HEK293 (cell line): ENCODE measurements at regions not wholly inside any gene's neighbourhood (a gene's known extent, or its start where the extent isn't known, plus 50 kb on each side); places are given as distances from the start of the nearest gene placed in this dataset.
"Not testable (repeated sequence)": the region's sequence is repeated elsewhere in the genome, so short reads cannot be mapped to it uniquely, and the experiment has no call there.

ENCODE experiments used
- CTCF ChIA-PET: fragments of 350-600 bp; formaldehyde crosslinking; extraction: SDS; loops from one replicate; lab custom pipeline; 2021; ENCODE audit warnings: antibody characterized with exemption; lab: Yijun Ruan, JAX
- POLR2A ChIA-PET: fragments of 300-600 bp; formaldehyde crosslinking; extraction: SDS; loops from one replicate; lab custom pipeline; 2020; ENCODE audit warnings: antibody characterized with exemption, inconsistent platforms; lab: Yijun Ruan, JAX
- H3K27ac ChIP-seq: fragments of 200-500 bp; sonication (Bioruptor generic); 2 replicates; pipeline ENCODE4 v1.5.1; 2014; ENCODE audit warnings: low read depth, low read length, control low read depth, inconsistent platforms; ENCODE audit errors: extremely low read depth
- H3K36me3 ChIP-seq, 2 experiments: fragments of 200-500 bp in 1 of 2; sonication (Bioruptor generic) in 1 of 2; 1 replicate in 1 of 2; 2 replicates in 1 of 2; pipeline ENCODE4 v1.5.1; 2014 to 2017; ENCODE audit warnings: inconsistent platforms in 2 of 2, low read length in 2 of 2; ENCODE audit not compliant: control insufficient read depth in 2 of 2, insufficient read depth in 1 of 2
- H3K4me1 ChIP-seq: fragments of 200-500 bp; sonication (Bioruptor generic); 2 replicates; pipeline ENCODE4 v1.5.1; 2014; ENCODE audit warnings: mild to moderate bottlenecking, low read length, inconsistent platforms; ENCODE audit not compliant: control insufficient read depth, insufficient read depth
- H3K4me3 ChIP-seq: 2 replicates; pipeline ENCODE4 v1.5.1; 2011; ENCODE audit warnings: low read depth, mild to moderate bottlenecking, control low read depth, low read length, moderate library complexity
- H3K9me3 ChIP-seq: fragments of 200-500 bp; sonication (Bioruptor generic); 2 replicates; pipeline ENCODE4 v1.5.1; 2014; ENCODE audit warnings: low read depth, low read length, inconsistent platforms; ENCODE audit not compliant: control insufficient read depth, insufficient read depth
- ATF2 ChIP-seq: fragments of 450-650 bp; formaldehyde crosslinking; IDR thresholded peaks from 2 replicates; pipeline ENCODE4 v1.5.1; 2016; ENCODE audit warnings: missing biosample characterization, missing genetic modification characterization, low read depth
- GFI1B ChIP-seq: fragments of 450-650 bp; formaldehyde crosslinking; IDR thresholded peaks from 2 replicates; pipeline ENCODE4 v1.5.1; 2016; ENCODE audit warnings: missing biosample characterization, missing genetic modification characterization
- GLI4 ChIP-seq: fragments of 450-650 bp; formaldehyde crosslinking; IDR thresholded peaks from 2 replicates; pipeline ENCODE4 v1.5.1; 2016; ENCODE audit warnings: missing biosample characterization, missing genetic modification characterization
- KLF10 ChIP-seq: fragments of 450-650 bp; IDR thresholded peaks from 2 replicates; pipeline ENCODE4 v1.5.1; 2018; ENCODE audit warnings: missing biosample characterization, mild to moderate bottlenecking, missing genetic modification characterization
- KLF17 ChIP-seq: fragments of 450-650 bp; formaldehyde crosslinking; IDR thresholded peaks from 2 replicates; pipeline ENCODE4 v1.5.1; 2016; ENCODE audit warnings: missing biosample characterization, missing genetic modification characterization
- MYNN ChIP-seq: fragments of 450-650 bp; formaldehyde crosslinking; IDR thresholded peaks from 2 replicates; pipeline ENCODE4 v1.5.1; 2016; ENCODE audit warnings: missing biosample characterization, missing genetic modification characterization, borderline replicate concordance
- SALL2 ChIP-seq: fragments of 450-650 bp; formaldehyde crosslinking; IDR thresholded peaks from 2 replicates; pipeline ENCODE4 v1.5.0; 2017; ENCODE audit warnings: missing biosample characterization, mild to moderate bottlenecking, missing genetic modification characterization, borderline replicate concordance
- ZNF155 ChIP-seq: fragments of 450-650 bp; formaldehyde crosslinking; IDR thresholded peaks from 2 replicates; pipeline ENCODE4 v1.5.1; 2016; ENCODE audit warnings: missing biosample characterization, missing genetic modification characterization
- ZNF16 ChIP-seq: fragments of 450-650 bp; formaldehyde crosslinking; IDR thresholded peaks from 2 replicates; pipeline ENCODE4 v1.5.1; 2016; ENCODE audit warnings: low read depth, missing biosample characterization, missing genetic modification characterization
- ZNF24 ChIP-seq: fragments of 450-650 bp; formaldehyde crosslinking; IDR thresholded peaks from 2 replicates; pipeline ENCODE4 v1.5.1; 2016; ENCODE audit warnings: missing biosample characterization, missing genetic modification characterization
- ZNF362 ChIP-seq: fragments of 450-650 bp; formaldehyde crosslinking; IDR thresholded peaks from 2 replicates; pipeline ENCODE4 v1.5.1; 2016; ENCODE audit warnings: missing biosample characterization, missing genetic modification characterization
- ZNF394 ChIP-seq: fragments of 450-650 bp; formaldehyde crosslinking; IDR thresholded peaks from 2 replicates; pipeline ENCODE4 v1.5.1; 2016; ENCODE audit warnings: missing biosample characterization, missing genetic modification characterization, mild to moderate bottlenecking, moderate library complexity, borderline replicate concordance
- ZNF398 ChIP-seq: fragments of 450-650 bp; formaldehyde crosslinking; IDR thresholded peaks from 2 replicates; pipeline ENCODE4 v1.5.1; 2017; ENCODE audit warnings: missing biosample characterization, missing genetic modification characterization
- ZNF416 ChIP-seq: fragments of 450-650 bp; formaldehyde crosslinking; IDR thresholded peaks from 2 replicates; pipeline ENCODE4 v1.5.1; 2016; ENCODE audit warnings: missing biosample characterization, missing genetic modification characterization
- ZNF571 ChIP-seq: fragments of 450-650 bp; formaldehyde crosslinking; IDR thresholded peaks from 2 replicates; pipeline ENCODE4 v1.5.0; 2017; ENCODE audit warnings: missing biosample characterization, missing genetic modification characterization
- ZNF624 ChIP-seq: fragments of 450-650 bp; formaldehyde crosslinking; IDR thresholded peaks from 2 replicates; pipeline ENCODE4 v1.5.1; 2017; ENCODE audit warnings: missing biosample characterization, missing genetic modification characterization
- ZNF629 ChIP-seq: fragments of 450-650 bp; formaldehyde crosslinking; IDR thresholded peaks from 2 replicates; pipeline ENCODE4 v1.5.1; 2017; ENCODE audit warnings: missing biosample characterization, missing genetic modification characterization
- ZNF639 ChIP-seq: fragments of 450-650 bp; formaldehyde crosslinking; IDR thresholded peaks from 2 replicates; pipeline ENCODE4 v1.5.1; 2016; ENCODE audit warnings: missing biosample characterization, missing genetic modification characterization
- ZNF785 ChIP-seq: fragments of 450-650 bp; formaldehyde crosslinking; IDR thresholded peaks from 2 replicates; pipeline ENCODE4 v1.5.1; 2016; ENCODE audit warnings: missing biosample characterization, missing genetic modification characterization

GRCh38 chr16:65808790-65809189, 557.7 kb upstream of the CDH5 start (continued):
- TF ChIP-seq ZNF629 (tag by site-specific recombination) (no peak), ZNF155 (tag by site-specific recombination) (no peak), ZNF416 (tag by site-specific recombination) (no peak), ZNF16 (no peak), ATF2 (tag by site-specific recombination) (no peak), ZNF571 (tag by site-specific recombination) (no peak)
- TF ChIP-seq, all 188 proteins: peak for 0

GRCh38 chr16:65807858-65808257, 558.6 kb upstream of the CDH5 start:
- CTCF ChIA-PET: no interaction called here
- no peak overlapping the region for H3K27ac ChIP-seq
- POLR2A ChIA-PET: no interaction called here

GRCh38 chr16:65805704-65806103, 560.8 kb upstream of the CDH5 start:
- H3K27ac ChIP-seq, CTCF ChIA-PET, POLR2A ChIA-PET, H3K36me3 ChIP-seq, H3K4me3 ChIP-seq, H3K9me3 ChIP-seq, H3K4me1 ChIP-seq: not testable (repeated sequence)

More at GRCh38 chr16:65807858-65808257, 558.6 kb upstream of the CDH5 start:
- H3K9me3 ChIP-seq: no peaks in the 10 kb centered on the region
- no peak overlapping the region for H3K4me3 ChIP-seq
- no peaks in the 10 kb centered on the region for H3K36me3 ChIP-seq
- TF ChIP-seq ZNF24 (tag by site-specific recombination): no peak
- no peak for TF ChIP-seq KLF17
- no peak for TF ChIP-seq ZNF362 (tag by site-specific recombination)
- TF ChIP-seq MYNN (tag by site-specific recombination): no peak
- TF ChIP-seq ZNF624 (tag by site-specific recombination): no peak
- no peak for TF ChIP-seq ZNF785 (tag by site-specific recombination)
- TF ChIP-seq ZNF639 (tag by site-specific recombination): no peak
- no peak for TF ChIP-seq KLF10 (tag by site-specific recombination)
- TF ChIP-seq SALL2 (tag by site-specific recombination): no peak
- TF ChIP-seq ZNF398: no peak
- no peak for TF ChIP-seq GFI1B
- no peak for TF ChIP-seq ZNF394 (tag by site-specific recombination)
- no peak for TF ChIP-seq GLI4 (tag by site-specific recombination)
- no peaks in the 10 kb centered on the region for H3K4me1 ChIP-seq
